Activated naive CD4-positive, alpha-beta T cell treated with anti-CD3 and anti-CD28 coated beads for 36 hours (primary cell): ENCODE measurements at regions not wholly inside any gene's neighbourhood (a gene's known extent, or its start where the extent isn't known, plus 50 kb on each side); places are given as distances from the start of the nearest gene placed in this dataset.

Source experiments
- CTCF ChIA-PET: fragments of 350-600 bp; sonication (Branson Sonifier 250); formaldehyde crosslinking; loops from one replicate; lab custom pipeline; 2021; ENCODE audit warnings: antibody characterized with exemption; lab: Charles Lee
- DNase-seq: peaks from one replicate; pipeline ENCODE4 v3.0.0-alpha.2; 2020
- H3K27ac Mint-ChIP-seq: one replicate; pipeline ENCODE4 v1.8.0; 2021; ENCODE audit warnings: mild to moderate bottlenecking, mixed read lengths
- H3K27me3 Mint-ChIP-seq: one replicate; pipeline ENCODE4 v1.8.0; 2021; ENCODE audit warnings: low read depth, mixed read lengths
- H3K36me3 Mint-ChIP-seq: one replicate; pipeline ENCODE4 v1.8.0; 2021; ENCODE audit warnings: low read depth, mixed read lengths
- H3K4me1 Mint-ChIP-seq: one replicate; pipeline ENCODE4 v1.8.0; 2021; ENCODE audit warnings: low read depth, mixed read lengths
- H3K4me3 Mint-ChIP-seq: one replicate; pipeline ENCODE4 v1.8.0; 2021; ENCODE audit warnings: mild to moderate bottlenecking, moderate library complexity, mixed read lengths
- H3K9me3 Mint-ChIP-seq: one replicate; pipeline ENCODE4 v1.8.0; 2021; ENCODE audit warnings: mixed read lengths
- intact Hi-C: fragments of 100-400 bp; cut with micrococcal nuclease; formaldehyde crosslinking; loops from one replicate; pipeline ENCODE4 v1.15.1; 2023

GRCh38 chr11:101401245-101401644, 182.6 kb downstream of the TRPC6 start:
- H3K27me3 Mint-ChIP-seq = no peaks in the 10 kb centered on the region
- H3K27ac Mint-ChIP-seq = no peak overlapping the region
- CTCF ChIA-PET = no interaction called here
- no peaks in the 10 kb centered on the region for H3K4me1 Mint-ChIP-seq
- intact Hi-C loops = no loop called here
- peaks cover 5% of the 10 kb centered on the region for H3K9me3 Mint-ChIP-seq
- H3K4me3 Mint-ChIP-seq = no peak overlapping the region
- DNase-seq = no peak
- H3K36me3 Mint-ChIP-seq = no peaks in the 10 kb centered on the region

- H3K4me1 Mint-ChIP-seq = no peaks in the 10 kb centered on the region
- H3K9me3 Mint-ChIP-seq = peaks cover 10% of the 10 kb centered on the region
- intact Hi-C loops = no loop called here
- DNase-seq = no peak
- CTCF ChIA-PET = no interaction called here
- H3K4me3 Mint-ChIP-seq = no peak overlapping the region
- no peaks in the 10 kb centered on the region for H3K36me3 Mint-ChIP-seq
- no peaks in the 10 kb centered on the region for H3K27me3 Mint-ChIP-seq
- H3K27ac Mint-ChIP-seq = no peak overlapping the region
Observed at GRCh38 chr11:101397979-101398378, 185.8 kb downstream of the TRPC6 start.

- Mint-ChIP-seq H3K27me3 (no peaks in the 10 kb centered on the region), H3K27ac (no peak overlapping the region), H3K9me3 (peaks cover 5% of the 10 kb centered on the region), H3K36me3 (no peaks in the 10 kb centered on the region), H3K4me3 (no peak overlapping the region), H3K4me1 (no peaks in the 10 kb centered on the region)
- intact Hi-C loops = no loop called here
- no peak for DNase-seq
- CTCF ChIA-PET = interaction anchor here (0.7 kb wide), 1 partner anchor 221 kb away, joined by 3 read pairs; no protein-coding TSS in a partner anchor
Observed at GRCh38 chr11:101390539-101390938, 193.3 kb downstream of the TRPC6 start.

DNA sequence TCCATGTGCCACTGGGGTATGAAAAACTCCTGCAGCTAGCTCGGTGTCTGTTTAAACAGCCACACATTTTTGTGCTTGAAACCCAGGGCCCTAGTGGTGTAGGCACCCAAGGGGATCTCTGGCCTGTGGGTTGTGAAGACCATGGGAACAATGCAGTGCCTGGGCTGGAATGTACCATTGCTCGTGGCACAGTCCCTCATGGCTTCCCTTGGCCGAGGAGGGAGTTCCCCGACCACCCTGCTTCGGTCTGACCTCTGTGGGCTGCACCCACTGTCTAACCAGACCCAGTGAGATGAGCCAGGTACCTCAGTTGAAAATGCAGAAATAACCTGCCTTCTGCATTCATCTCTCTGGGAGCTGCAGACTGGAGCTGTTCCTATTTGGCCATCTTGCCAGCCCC, 214.0 kb downstream of the TRPC6 start:
- H3K27me3 Mint-ChIP-seq = no peaks in the 10 kb centered on the region
- DNase-seq = no peak
- H3K4me1 Mint-ChIP-seq = no peaks in the 10 kb centered on the region
- H3K36me3 Mint-ChIP-seq = no peaks in the 10 kb centered on the region
- no peak overlapping the region for H3K4me3 Mint-ChIP-seq
- peaks cover 13% of the 10 kb centered on the region for H3K9me3 Mint-ChIP-seq
- intact Hi-C loops = no loop called here
- H3K27ac Mint-ChIP-seq = no peak overlapping the region
- CTCF ChIA-PET = no interaction called here

GRCh38 chr11:101363706-101364275, 220.0 kb downstream of the TRPC6 start:
- H3K36me3 Mint-ChIP-seq = no peaks in the 10 kb centered on the region

GRCh38 chr11:101362643-101363042, 221.2 kb downstream of the TRPC6 start:
- Mint-ChIP-seq H3K36me3 (no peaks in the 10 kb centered on the region), H3K27ac (no peak overlapping the region), H3K9me3 (peaks cover 28% of the 10 kb centered on the region), H3K4me3 (no peak overlapping the region), H3K4me1 (no peaks in the 10 kb centered on the region), H3K27me3 (no peaks in the 10 kb centered on the region)
- CTCF ChIA-PET = no interaction called here
- no peak for DNase-seq
- intact Hi-C loops = no loop called here

More at GRCh38 chr11:101363706-101364275, 220.0 kb downstream of the TRPC6 start:
- no peak overlapping the region for H3K27ac Mint-ChIP-seq
- no peak for DNase-seq
- CTCF ChIA-PET = interaction anchor here (0.6 kb wide), 1 partner anchor 587 kb away, joined by 3 read pairs; no protein-coding TSS in a partner anchor
- H3K4me1 Mint-ChIP-seq = no peaks in the 10 kb centered on the region
- intact Hi-C loops = no loop called here
- no peaks in the 10 kb centered on the region for H3K27me3 Mint-ChIP-seq
- peaks cover 24% of the 10 kb centered on the region for H3K9me3 Mint-ChIP-seq
- H3K4me3 Mint-ChIP-seq = no peak overlapping the region

DNA sequence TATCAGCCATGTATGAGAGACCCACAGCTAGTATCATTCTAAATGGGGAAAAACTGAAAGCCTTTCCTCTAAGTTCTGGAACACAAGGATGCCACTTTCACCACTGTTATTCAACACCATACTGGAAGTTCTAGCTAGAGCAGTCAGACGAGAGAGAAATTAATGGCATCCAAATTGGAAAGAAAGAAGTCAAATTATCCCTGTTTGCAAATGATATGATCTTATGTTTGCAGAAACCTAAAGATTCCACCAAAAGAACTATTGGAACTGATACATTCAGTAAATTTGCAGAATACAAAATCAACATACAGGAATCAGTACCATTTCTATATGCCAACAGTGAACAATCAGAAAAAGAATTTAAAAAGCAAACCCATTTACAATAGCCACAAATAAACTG, 226.0 kb downstream of the TRPC6 start:
- no peak for DNase-seq
- intact Hi-C loops = no loop called here
- no peak overlapping the region for H3K4me3 Mint-ChIP-seq
- no peaks in the 10 kb centered on the region for H3K36me3 Mint-ChIP-seq
- CTCF ChIA-PET = no interaction called here
- peak overlapping the region; percentile 25 for H3K27ac Mint-ChIP-seq
- H3K4me1 Mint-ChIP-seq = no peaks in the 10 kb centered on the region
- peaks cover 6% of the 10 kb centered on the region for H3K9me3 Mint-ChIP-seq
- no peaks in the 10 kb centered on the region for H3K27me3 Mint-ChIP-seq

DNA sequence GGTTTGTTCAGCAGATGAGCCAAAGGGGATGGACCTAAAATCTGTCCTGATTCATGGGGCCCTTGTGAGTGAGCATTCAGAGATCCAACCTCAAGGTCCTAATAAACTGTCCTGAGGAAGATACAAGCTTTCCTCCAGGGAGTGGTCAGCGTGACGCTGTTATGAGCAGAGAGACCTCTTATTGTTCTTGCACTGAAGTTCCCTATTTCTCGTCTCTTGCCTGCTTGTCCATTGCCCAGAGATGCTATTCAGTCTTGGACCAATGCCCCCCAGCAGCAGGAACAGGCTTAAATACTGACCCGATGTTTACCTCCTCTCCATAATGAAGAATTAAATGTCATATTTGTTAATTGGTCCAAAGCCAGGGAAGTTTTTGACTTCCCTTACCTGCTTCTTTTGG, 225.2 kb upstream of the PGR start:
- intact Hi-C loops = no loop called here
- no peaks in the 10 kb centered on the region for H3K36me3 Mint-ChIP-seq
- H3K9me3 Mint-ChIP-seq = peaks cover 4% of the 10 kb centered on the region
- no peaks in the 10 kb centered on the region for H3K27me3 Mint-ChIP-seq
- no peak overlapping the region for H3K27ac Mint-ChIP-seq
- CTCF ChIA-PET = no interaction called here
- no peak for DNase-seq
- H3K4me1 Mint-ChIP-seq = no peaks in the 10 kb centered on the region
- no peak overlapping the region for H3K4me3 Mint-ChIP-seq

- no peaks in the 10 kb centered on the region for H3K36me3 Mint-ChIP-seq
- no peaks in the 10 kb centered on the region for H3K4me1 Mint-ChIP-seq
- H3K27ac Mint-ChIP-seq = no peak overlapping the region
- CTCF ChIA-PET = no interaction called here
- no peak for DNase-seq
- H3K27me3 Mint-ChIP-seq = no peaks in the 10 kb centered on the region
- H3K9me3 Mint-ChIP-seq = peaks cover 2% of the 10 kb centered on the region
- no peak overlapping the region for H3K4me3 Mint-ChIP-seq
- intact Hi-C loops = no loop called here
Observed at GRCh38 chr11:101348786-101349185, 219.2 kb upstream of the PGR start.

GRCh38 chr11:101346591-101346990, 217.0 kb upstream of the PGR start:
- H3K4me3 Mint-ChIP-seq = no peak overlapping the region
- no peaks in the 10 kb centered on the region for H3K4me1 Mint-ChIP-seq
- CTCF ChIA-PET = no interaction called here
- peaks cover 5% of the 10 kb centered on the region for H3K9me3 Mint-ChIP-seq
- H3K36me3 Mint-ChIP-seq = no peaks in the 10 kb centered on the region
- intact Hi-C loops = no loop called here
- DNase-seq = no peak
- H3K27me3 Mint-ChIP-seq = no peaks in the 10 kb centered on the region
- H3K27ac Mint-ChIP-seq = no peak overlapping the region

- H3K36me3 Mint-ChIP-seq = no peaks in the 10 kb centered on the region
- intact Hi-C loops = no loop called here
- no peak for DNase-seq
- peaks cover 5% of the 10 kb centered on the region for H3K9me3 Mint-ChIP-seq
- H3K4me3 Mint-ChIP-seq = no peak overlapping the region
- H3K27ac Mint-ChIP-seq = no peak overlapping the region
- CTCF ChIA-PET = no interaction called here
- H3K4me1 Mint-ChIP-seq = no peaks in the 10 kb centered on the region
- no peaks in the 10 kb centered on the region for H3K27me3 Mint-ChIP-seq
Observed at GRCh38 chr11:101345891-101346290, 216.3 kb upstream of the PGR start.

- no peaks in the 10 kb centered on the region for H3K4me1 Mint-ChIP-seq
- CTCF ChIA-PET = no interaction called here
- intact Hi-C loops = no loop called here
- peaks cover 5% of the 10 kb centered on the region for H3K9me3 Mint-ChIP-seq
- DNase-seq = no peak
- no peaks in the 10 kb centered on the region for H3K36me3 Mint-ChIP-seq
- H3K27me3 Mint-ChIP-seq = no peaks in the 10 kb centered on the region
- H3K4me3 Mint-ChIP-seq = no peak overlapping the region
- no peak overlapping the region for H3K27ac Mint-ChIP-seq
Observed at GRCh38 chr11:101342307-101342706, 212.7 kb upstream of the PGR start.

- Mint-ChIP-seq H3K27ac (no peak overlapping the region), H3K4me1 (no peaks in the 10 kb centered on the region), H3K9me3 (peaks cover 3% of the 10 kb centered on the region), H3K4me3 (no peak overlapping the region), H3K27me3 (no peaks in the 10 kb centered on the region), H3K36me3 (no peaks in the 10 kb centered on the region)
- CTCF ChIA-PET = no interaction called here
- intact Hi-C loops = no loop called here
- DNase-seq = no peak
Observed at GRCh38 chr11:101341578-101341977, 212.0 kb upstream of the PGR start.
